ENCODE measurements at regions not wholly inside any gene's neighbourhood (a gene's known extent, or its start where the extent isn't known, plus 50 kb on each side); places are given as distances from the start of the nearest gene placed in this dataset.

GRCh38 chr3:69484507-69485393 lies 98.9 kb upstream of the FRMD4B start:
- TF ChIP-seq, protein P1, sequence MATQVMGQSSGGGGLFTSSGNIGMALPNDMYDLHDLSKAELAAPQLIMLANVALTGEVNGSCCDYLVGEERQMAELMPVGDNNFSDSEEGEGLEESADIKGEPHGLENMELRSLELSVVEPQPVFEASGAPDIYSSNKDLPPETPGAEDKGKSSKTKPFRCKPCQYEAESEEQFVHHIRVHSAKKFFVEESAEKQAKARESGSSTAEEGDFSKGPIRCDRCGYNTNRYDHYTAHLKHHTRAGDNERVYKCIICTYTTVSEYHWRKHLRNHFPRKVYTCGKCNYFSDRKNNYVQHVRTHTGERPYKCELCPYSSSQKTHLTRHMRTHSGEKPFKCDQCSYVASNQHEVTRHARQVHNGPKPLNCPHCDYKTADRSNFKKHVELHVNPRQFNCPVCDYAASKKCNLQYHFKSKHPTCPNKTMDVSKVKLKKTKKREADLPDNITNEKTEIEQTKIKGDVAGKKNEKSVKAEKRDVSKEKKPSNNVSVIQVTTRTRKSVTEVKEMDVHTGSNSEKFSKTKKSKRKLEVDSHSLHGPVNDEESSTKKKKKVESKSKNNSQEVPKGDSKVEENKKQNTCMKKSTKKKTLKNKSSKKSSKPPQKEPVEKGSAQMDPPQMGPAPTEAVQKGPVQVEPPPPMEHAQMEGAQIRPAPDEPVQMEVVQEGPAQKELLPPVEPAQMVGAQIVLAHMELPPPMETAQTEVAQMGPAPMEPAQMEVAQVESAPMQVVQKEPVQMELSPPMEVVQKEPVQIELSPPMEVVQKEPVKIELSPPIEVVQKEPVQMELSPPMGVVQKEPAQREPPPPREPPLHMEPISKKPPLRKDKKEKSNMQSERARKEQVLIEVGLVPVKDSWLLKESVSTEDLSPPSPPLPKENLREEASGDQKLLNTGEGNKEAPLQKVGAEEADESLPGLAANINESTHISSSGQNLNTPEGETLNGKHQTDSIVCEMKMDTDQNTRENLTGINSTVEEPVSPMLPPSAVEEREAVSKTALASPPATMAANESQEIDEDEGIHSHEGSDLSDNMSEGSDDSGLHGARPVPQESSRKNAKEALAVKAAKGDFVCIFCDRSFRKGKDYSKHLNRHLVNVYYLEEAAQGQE (IDR thresholded peaks at IDR 0.05; ENCODE audit: insufficient read depth in 1 of 2, low read depth in 2 of 2, low read length in 2 of 2): no peak
- TF ChIP-seq POLR2AphosphoS5 (IDR thresholded peaks at IDR 0.05; ENCODE audit: low read depth, low read length): no peak
- no peak for TF ChIP-seq TAF1 (IDR thresholded peaks at IDR 0.05; ENCODE audit: borderline replicate concordance, insufficient read depth, low read length)
- no peak for TF ChIP-seq FOXP2 (optimal IDR thresholded peaks at IDR 0.05; ENCODE audit: borderline replicate concordance, extremely low read depth, extremely low read length, insufficient read depth)

All from PFSK-1 (cell line).